ENCODE measurements at regions not wholly inside any gene's neighbourhood (a gene's known extent, or its start where the extent isn't known, plus 50 kb on each side); places are given as distances from the start of the nearest gene placed in this dataset.

DNA sequence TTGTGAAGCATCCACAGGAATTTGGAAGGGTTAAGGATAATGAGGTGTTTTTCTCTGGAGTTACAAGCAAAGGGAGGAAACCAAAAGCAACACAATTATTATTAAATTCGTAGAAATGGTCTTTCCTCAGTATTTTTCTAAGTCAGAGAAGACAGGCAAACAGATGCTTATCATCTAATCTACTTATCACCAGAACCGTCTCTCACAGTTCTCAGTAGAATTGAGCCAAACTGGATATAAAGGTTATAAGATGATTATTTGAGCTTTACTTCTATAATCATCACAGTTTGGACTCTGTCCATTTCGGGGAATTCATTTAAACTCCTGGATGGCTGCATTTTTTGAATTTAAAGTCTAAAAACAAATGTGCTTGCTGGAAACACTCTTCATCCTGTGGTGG lies 245.0 kb downstream of the KCNJ2 start (continued):
- TF ChIP-seq, protein P1, sequence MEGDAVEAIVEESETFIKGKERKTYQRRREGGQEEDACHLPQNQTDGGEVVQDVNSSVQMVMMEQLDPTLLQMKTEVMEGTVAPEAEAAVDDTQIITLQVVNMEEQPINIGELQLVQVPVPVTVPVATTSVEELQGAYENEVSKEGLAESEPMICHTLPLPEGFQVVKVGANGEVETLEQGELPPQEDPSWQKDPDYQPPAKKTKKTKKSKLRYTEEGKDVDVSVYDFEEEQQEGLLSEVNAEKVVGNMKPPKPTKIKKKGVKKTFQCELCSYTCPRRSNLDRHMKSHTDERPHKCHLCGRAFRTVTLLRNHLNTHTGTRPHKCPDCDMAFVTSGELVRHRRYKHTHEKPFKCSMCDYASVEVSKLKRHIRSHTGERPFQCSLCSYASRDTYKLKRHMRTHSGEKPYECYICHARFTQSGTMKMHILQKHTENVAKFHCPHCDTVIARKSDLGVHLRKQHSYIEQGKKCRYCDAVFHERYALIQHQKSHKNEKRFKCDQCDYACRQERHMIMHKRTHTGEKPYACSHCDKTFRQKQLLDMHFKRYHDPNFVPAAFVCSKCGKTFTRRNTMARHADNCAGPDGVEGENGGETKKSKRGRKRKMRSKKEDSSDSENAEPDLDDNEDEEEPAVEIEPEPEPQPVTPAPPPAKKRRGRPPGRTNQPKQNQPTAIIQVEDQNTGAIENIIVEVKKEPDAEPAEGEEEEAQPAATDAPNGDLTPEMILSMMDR (conservative IDR thresholded peaks at IDR 0.05; ENCODE audit: low read depth in 2 of 2) = no peak
- no peak for TF ChIP-seq JUNB (IDR thresholded peaks at IDR 0.05; ENCODE audit: unreplicated experiment)
- TF ChIP-seq EZH2 (IDR thresholded peaks at IDR 0.05; ENCODE audit: low read depth, unreplicated experiment) = no peak
- TF ChIP-seq ZNF331 (CRISPR knock-in tag; IDR thresholded peaks at IDR 0.05; ENCODE audit: low read depth) = no peak
- TF ChIP-seq ZNF114 (CRISPR knock-in tag; IDR thresholded peaks at IDR 0.05) = no peak
- no peak for TF ChIP-seq CREB1 (CRISPR knock-in tag; IDR thresholded peaks at IDR 0.05; ENCODE audit: low read depth)
- TF ChIP-seq POLR2AphosphoS5 (IDR thresholded peaks at IDR 0.05; ENCODE audit: low read depth) = no peak
- no peak for TF ChIP-seq EZH2phosphoT487 (IDR thresholded peaks at IDR 0.05; ENCODE audit: unreplicated experiment)
- TF ChIP-seq STAT1 (IDR thresholded peaks at IDR 0.05; ENCODE audit: unreplicated experiment) = no peak

GRCh38 chr17:70420861-70421445 lies 251.6 kb downstream of the KCNJ2 start:
- Mint-ChIP-seq H3K9me3 (no peaks in the 10 kb centered on the region), H3K4me1 (no peaks in the 10 kb centered on the region; the same call in 2 of the 3 replicates), H3K36me3 (ENCODE audit: low read depth) (no peaks in the 10 kb centered on the region), H3K27ac (no peak overlapping the region), H3K4me3 (no peak overlapping the region), H3K27me3 (ENCODE audit: insufficient read depth, low read depth, poor library complexity) (no peaks in the 10 kb centered on the region)
- no peak for DNase-seq (ENCODE audit: low spot score)
- Histone ChIP-seq H2AFZ (no peak overlapping the region), H3K9me2 (ENCODE audit: insufficient read depth) (no peaks in the 10 kb centered on the region), H3K79me2 (replicated peaks; ENCODE audit: insufficient read depth) (no peaks in the 10 kb centered on the region), H3K4me1 (ENCODE audit: insufficient read depth) (peaks cover 3% of the 10 kb centered on the region; the same call in 1 of the 2 replicates), H4K20me1 (replicated peaks; ENCODE audit: insufficient read depth) (no peaks in the 10 kb centered on the region), H3K27ac (ENCODE audit: low read depth) (no peak overlapping the region), H3K4me2 (no peak overlapping the region), H3K4me3 (no peak overlapping the region), H3K36me3 (ENCODE audit: insufficient read depth) (no peaks in the 10 kb centered on the region), H3K27me3 (ENCODE audit: insufficient read depth) (no peaks in the 10 kb centered on the region), H3F3A (replicated peaks; ENCODE audit: low read depth) (no peaks in the 10 kb centered on the region)
- TF ChIP-seq, protein P1 (conservative IDR thresholded peaks at IDR 0.05; ENCODE audit: low read depth in 2 of 2) = no peak
- no peak for TF ChIP-seq ZNF114 (CRISPR knock-in tag; IDR thresholded peaks at IDR 0.05)
- no peak for TF ChIP-seq EZH2phosphoT487 (IDR thresholded peaks at IDR 0.05; ENCODE audit: unreplicated experiment)
- no peak for TF ChIP-seq JUNB (IDR thresholded peaks at IDR 0.05; ENCODE audit: unreplicated experiment)
- TF ChIP-seq, protein P2, sequence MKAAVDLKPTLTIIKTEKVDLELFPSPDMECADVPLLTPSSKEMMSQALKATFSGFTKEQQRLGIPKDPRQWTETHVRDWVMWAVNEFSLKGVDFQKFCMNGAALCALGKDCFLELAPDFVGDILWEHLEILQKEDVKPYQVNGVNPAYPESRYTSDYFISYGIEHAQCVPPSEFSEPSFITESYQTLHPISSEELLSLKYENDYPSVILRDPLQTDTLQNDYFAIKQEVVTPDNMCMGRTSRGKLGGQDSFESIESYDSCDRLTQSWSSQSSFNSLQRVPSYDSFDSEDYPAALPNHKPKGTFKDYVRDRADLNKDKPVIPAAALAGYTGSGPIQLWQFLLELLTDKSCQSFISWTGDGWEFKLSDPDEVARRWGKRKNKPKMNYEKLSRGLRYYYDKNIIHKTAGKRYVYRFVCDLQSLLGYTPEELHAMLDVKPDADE (IDR thresholded peaks at IDR 0.05) = no peak
- no peak for ATAC-seq

Measured in GM23338 (cell line).